NCI-H1436 treated with DMSO at 0.1 percent for 48 hours (cell line): ENCODE measurements at regions not wholly inside any gene's neighbourhood (a gene's known extent, or its start where the extent isn't known, plus 50 kb on each side); places are given as distances from the start of the nearest gene placed in this dataset.
"Not testable (repeated sequence)": the region's sequence is repeated elsewhere in the genome, so short reads cannot be mapped to it uniquely, and the experiment has no call there.

Experiments used
- DNase-seq: peaks from one replicate; lab custom pipeline; 2025; lab: John Stamatoyannopoulos, UW

- DNase-seq, result no peak
Measured at GRCh38 chr13:73672492-73672891, 461.7 kb downstream of the KLF12 start.

DNA sequence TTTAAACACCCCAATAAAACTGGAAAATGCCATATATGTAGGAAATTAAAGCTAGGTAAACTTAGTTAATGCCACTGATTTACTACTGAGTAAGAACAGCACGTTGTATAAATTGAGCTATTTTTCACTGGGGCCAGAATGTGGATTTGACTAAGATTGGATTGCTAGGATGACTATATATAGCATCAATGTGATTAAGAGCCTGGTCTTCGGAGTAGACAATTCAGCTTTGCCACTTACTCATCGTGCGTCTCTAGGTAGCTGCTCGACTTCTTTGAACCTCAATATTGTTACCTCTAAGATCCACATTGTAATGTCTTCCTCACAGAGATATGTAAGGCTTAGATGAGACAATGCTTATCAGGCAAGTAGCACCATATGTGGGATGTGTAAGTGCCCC is 462.5 kb downstream of the KLF12 start:
- DNase-seq, result no peak

DNA sequence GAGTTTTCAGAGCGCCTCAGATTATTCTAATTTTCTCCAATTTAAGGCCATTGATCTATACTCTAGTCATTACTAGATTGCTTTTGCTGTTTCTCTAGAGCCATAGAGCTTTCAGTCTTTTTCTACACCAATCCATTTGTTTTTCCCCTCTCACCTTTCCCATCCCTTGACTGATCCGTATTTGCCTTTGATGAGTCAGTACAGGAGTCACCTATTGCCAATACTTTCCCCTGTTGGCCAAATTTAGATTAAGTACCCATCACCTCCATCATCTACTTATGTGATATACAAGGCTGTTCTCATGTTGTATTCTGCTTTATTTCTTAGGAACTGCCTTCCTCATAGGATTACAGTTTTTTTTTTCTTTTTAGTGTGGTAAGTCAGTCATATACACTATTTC is 463.2 kb downstream of the KLF12 start:
- no peak for DNase-seq

- no peak for DNase-seq
Measured at GRCh38 chr13:73667756-73668155, 466.4 kb downstream of the KLF12 start.

DNA sequence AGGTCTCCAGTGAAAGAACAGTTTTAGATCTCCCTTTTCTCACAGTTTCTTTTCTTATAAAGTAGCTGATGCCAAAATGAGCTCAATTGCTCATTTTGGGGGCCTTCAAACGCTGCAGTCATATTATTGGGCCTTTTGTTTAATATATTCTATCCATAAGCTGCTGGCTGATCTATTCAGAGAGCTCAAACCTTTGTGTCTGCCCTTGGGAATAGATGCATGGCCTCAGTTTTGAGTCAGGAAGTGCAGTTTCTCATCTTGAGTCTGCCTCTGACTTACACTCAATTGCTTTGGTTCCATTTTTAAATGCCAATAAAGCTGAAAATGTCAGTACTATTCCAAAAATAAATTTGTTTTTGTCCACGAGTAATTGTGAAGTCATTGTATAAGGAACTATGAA is 468.9 kb downstream of the KLF12 start:
- peak; percentile 6 for DNase-seq

- no peak for DNase-seq
Measured at GRCh38 chr13:73664851-73665250, 469.4 kb downstream of the KLF12 start.

GRCh38 chr13:73662833-73663232 is 471.4 kb downstream of the KLF12 start:
- no peak for DNase-seq

DNA sequence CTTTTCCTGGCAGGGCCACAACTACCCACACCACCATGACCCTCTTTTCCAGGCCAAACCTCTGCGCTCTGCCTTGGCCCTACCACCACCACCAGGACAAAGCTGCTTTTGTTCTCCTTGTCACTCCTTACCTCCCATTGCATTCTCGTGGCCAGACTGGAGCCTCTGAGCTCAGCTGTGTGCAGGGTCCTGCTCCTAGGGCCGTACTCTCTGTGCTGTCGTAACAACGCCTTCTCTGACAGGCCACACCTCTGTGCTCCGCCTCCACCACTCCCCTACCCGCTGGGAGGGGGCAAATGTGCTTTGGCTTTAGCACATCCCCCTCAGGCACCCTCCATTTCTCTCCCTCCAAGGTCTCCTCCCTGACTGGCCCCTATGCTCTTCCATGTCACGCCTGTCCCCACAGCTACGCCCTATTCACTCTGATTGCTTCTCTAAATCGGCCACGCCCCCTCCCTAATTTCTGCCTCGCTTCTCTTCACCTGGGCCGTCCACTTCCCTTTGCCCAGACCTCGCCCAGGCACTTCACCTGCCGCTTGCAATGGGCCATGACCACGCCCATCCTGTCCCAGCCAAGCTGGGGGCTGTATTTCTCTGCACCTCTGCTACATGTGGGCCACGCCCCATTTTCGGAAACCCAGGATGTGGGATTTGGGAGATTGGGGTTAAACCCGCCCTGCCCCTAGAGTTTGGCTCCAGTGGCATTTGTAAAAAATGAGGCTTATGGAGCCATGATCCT is 472.3 kb downstream of the KLF12 start:
- DNase-seq, result no peak

- DNase-seq, result no peak
Measured at GRCh38 chr13:73661066-73661465, 473.1 kb downstream of the KLF12 start.

DNA sequence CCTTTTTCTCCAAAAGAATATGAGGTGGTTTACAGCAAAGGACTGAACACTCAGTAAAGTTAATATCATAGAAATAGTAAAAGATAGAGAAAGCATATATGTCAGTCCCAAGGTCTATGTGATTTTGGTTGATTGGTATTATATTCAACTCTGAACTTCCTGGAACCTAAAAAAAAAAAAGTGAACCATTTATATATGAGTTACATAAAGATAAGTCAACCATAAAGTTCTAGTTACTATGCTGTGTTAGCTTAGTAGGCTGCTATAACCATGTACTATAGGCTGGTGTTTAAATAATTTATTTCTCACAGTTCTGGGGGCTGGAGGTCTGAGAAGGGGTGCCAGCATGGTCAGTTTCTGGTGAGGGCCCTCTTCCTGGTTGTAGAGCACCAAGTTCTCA is 475.6 kb downstream of the KLF12 start:
- no peak for DNase-seq

GRCh38 chr13:73657821-73658540 is 476.2 kb downstream of the KLF12 start:
- no peak for DNase-seq

DNA sequence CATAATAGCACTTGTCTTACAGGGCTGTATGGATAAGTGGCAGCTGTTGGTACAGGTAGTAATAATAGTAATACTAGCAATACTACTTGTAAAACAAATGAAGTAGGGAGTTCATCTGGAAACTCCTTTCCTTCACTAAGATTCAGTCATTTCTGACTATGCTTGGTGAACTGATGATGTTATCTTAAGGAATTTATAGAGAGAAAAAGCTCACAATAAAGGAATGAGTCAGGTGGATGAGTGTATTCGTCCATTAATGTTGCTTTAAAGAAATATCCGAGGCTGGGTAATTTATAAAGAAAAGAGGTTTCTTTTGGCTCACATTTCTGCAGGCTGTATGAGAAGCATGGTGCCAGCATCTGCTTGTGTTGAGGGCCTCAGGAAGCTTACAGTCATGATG is 477.3 kb downstream of the KLF12 start:
- DNase-seq, result no peak

DNA sequence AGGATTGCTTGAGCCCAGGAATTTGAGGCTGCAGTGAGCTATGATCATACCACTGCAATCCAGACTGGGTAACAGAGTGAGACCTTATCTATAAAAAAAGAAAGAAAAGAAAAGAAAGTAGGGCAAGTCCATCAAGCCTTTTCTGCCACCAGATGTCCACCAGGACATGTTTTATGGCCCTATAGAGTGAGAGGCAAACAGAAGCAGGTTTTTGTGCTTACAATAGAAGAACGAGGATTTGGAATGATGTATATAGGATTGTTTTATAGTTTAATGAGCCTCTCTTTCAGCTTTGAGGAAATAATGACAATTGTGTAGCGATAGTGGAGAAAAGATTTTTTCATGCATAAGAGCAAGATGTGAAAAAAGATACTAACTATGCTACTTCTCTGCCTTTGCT is 480.5 kb downstream of the KLF12 start:
- no peak for DNase-seq

DNA sequence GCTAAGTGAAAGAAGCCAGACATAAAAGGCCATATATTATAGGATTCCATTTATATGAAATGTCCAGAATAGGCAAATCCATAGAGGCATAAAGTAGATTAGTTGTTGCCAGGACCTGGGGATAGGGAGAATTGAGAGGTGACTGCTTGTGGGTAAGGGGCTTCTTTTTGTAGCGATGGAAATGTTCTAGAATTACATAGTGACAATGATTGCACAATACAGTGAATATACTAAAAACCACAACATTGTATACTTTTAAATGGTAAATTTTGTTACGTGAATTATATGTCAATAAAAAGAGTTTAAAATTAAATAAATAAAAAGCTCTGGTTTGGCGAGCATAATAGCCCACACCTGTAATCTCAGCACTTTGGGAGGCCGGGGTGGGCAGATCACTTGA is 486.8 kb downstream of the KLF12 start:
- no peak for DNase-seq

DNA sequence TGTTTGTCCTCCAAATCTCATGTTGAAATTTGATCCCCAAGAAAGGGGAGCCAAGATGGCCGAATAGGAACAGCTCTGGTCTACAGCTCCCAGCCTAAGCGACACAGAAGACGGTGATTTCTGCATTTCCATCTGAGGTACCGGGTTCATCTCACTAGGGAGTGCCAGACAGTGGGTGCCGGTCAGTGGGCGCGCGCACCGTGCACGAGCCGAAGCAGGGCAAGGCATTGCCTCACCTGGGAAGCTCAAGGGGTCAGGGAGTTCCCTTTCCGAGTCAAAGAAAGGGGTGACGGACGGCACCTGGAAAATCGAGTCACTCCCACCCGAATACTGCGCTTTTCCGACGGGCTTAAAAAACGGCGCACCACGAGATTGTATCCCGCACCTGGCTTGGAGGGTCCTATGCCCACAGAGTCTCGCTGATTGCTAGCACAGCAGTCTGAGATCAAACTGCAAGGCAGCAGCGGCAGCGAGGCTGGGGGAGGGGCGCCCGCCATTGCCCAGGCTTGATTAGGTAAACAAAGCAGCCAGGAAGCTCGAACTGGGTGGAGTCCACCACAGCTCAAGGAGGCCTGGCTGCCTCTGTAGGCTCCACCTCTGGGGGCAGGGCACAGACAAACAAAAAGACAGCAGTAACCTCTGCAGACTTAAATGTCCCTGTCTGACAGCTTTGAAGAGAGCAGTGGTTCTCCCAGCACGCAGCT is 493.6 kb downstream of the KLF12 start:
- not testable (repeated sequence) for DNase-seq

DNA sequence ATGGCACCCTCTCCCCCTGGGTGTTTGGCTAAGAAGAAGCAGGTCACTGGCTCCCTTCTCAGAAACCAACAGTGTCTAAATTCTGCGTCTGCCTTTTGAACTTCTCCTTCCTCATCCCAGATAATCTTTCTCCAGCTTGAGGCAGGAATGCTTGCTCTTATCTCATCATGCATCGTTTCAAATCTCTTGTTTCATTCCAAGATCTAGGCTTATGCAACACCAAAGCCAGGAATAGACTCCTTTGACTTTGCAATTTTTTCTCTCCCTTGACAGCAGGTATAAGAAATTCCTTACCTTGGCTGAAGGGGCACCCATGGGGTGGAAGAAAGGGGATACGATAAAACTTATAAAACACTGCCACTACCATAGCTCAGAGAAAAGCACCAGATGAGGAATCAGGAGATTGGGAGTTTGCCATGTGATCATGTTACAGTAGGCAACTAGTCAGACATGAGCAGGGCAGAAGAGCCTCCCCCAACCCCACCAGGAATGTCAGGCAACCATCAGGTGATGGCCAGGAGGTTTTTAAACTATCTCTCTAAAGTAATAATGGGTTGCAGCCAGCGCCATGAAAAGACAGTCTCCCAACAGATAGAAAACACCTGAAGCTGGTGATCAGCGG is 498.9 kb downstream of the KLF12 start:
- no peak for DNase-seq

- no peak for DNase-seq
Measured at GRCh38 chr13:73633817-73634460, 500.3 kb downstream of the KLF12 start.

DNA sequence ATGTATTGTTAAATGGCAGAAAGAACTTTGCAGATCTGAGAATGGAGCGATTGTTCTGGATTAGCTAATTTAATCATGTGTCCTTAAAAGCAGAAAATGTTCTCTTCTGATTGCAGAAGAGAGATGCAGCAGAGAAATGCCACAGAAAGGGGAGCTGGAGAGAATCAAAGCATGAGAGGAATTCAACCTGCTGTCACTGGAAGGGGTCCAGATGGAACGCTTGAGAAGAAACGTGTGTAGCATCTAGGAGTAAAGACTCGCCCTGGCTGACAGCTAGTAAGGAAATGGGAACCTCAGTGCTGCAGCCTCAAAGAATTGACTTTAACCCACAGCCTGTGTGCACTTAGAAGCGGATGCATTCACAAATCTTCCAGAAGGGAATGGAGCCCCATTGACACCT is 502.8 kb downstream of the KLF12 start:
- DNase-seq, result no peak

DNA sequence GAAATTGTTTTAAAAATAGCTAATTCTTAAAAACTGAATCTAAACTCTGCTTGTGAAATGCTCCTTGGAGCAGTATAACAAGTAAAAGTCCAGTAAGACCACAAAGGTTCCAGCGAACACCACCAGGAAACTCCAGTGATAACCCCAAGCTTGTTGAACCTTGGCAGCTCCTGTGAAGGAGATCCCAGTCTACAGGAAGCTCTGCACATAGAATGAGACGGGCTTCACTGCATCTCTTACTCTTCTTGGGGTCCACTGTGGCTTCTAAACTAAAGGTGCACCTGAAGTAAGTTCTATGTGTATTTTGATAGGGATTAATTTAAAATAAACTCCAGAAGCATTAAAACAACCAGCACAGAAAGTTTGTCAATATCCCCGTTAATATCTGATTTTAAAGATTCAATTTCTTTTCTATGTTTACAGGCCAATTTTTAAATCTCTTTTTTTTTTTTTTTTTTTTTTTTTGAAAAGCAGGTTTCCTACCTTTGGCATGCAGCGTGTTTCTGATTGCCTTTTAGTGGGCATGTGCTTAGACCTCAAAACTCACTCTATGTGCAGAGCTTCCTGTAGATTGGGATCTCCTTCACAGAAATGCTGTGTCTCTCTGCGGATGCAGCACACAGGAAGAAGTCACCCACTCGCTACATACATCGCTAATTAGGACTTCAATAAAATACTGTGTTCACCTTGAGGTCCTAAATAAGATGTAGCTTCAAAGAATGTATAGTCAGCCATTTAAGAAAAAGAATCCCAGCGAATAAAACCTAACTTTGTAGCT is 508.5 kb downstream of the KLF12 start:
- no peak for DNase-seq

DNA sequence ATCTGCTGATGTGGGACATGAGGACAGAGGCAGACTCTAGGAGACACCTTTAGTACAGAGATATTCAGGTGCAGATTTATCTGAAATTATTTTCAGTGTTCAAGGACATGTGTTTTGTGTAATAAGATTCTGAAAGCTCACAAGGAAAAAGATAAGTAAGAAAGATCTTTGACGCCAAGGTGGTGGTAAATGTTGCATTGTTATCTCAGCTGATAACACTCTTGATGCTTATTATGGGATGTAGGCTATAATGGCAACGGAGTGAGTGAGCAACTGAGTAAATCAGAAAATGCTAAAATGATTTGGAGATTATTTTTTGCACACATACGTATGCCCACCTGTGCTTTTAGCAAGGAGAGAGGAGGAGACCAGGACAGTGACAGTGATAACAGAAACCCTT is 510.9 kb downstream of the KLF12 start:
- DNase-seq, result no peak

GRCh38 chr13:73622381-73622780 is 511.8 kb downstream of the KLF12 start:
- DNase-seq, result no peak
